ENCODE measurements at regions not wholly inside any gene's neighbourhood (a gene's known extent, or its start where the extent isn't known, plus 50 kb on each side); places are given as distances from the start of the nearest gene placed in this dataset.

- no peaks in the 10 kb centered on the region for H3K4me1 Mint-ChIP-seq
- peaks cover 23% of the 10 kb centered on the region for H3K9me3 Mint-ChIP-seq
- H3K27ac Mint-ChIP-seq: no peak overlapping the region
- ATAC-seq (no peak), DNase-seq (no peak)
- H3K4me3 Mint-ChIP-seq: no peak overlapping the region
- no peaks in the 10 kb centered on the region for H3K27me3 Mint-ChIP-seq
- no peaks in the 10 kb centered on the region for H3K36me3 Mint-ChIP-seq (ENCODE audit: low read depth)
Measured at GRCh38 chr13:74596691-74597090, 462.5 kb upstream of the KLF12 start.

- no peaks in the 10 kb centered on the region for H3K36me3 Mint-ChIP-seq (ENCODE audit: low read depth)
- no peak overlapping the region for H3K27ac Mint-ChIP-seq
- H3K4me1 Mint-ChIP-seq: no peaks in the 10 kb centered on the region
- no peak overlapping the region for H3K4me3 Mint-ChIP-seq
- ATAC-seq (no peak), DNase-seq (no peak)
- H3K9me3 Mint-ChIP-seq: peaks cover 21% of the 10 kb centered on the region
- no peaks in the 10 kb centered on the region for H3K27me3 Mint-ChIP-seq
Measured at GRCh38 chr13:74593688-74594087, 459.5 kb upstream of the KLF12 start.

- DNase-seq: no peak
- no peaks in the 10 kb centered on the region for H3K36me3 Mint-ChIP-seq (ENCODE audit: low read depth)
- peaks cover 1% of the 10 kb centered on the region for H3K27me3 Mint-ChIP-seq
- H3K27ac Mint-ChIP-seq: no peak overlapping the region
- H3K9me3 Mint-ChIP-seq: no peaks in the 10 kb centered on the region
- no peak overlapping the region for H3K4me3 Mint-ChIP-seq
- no peak for ATAC-seq
- no peaks in the 10 kb centered on the region for H3K4me1 Mint-ChIP-seq
Measured at GRCh38 chr13:74586847-74587246, 452.6 kb upstream of the KLF12 start.

GRCh38 chr13:74576420-74576819 is 442.2 kb upstream of the KLF12 start:
- Mint-ChIP-seq H3K27me3 (peaks cover 38% of the 10 kb centered on the region), H3K9me3 (no peaks in the 10 kb centered on the region), H3K36me3 (ENCODE audit: low read depth) (no peaks in the 10 kb centered on the region), H3K4me3 (peak overlapping the region; percentile 73), H3K4me1 (peaks cover 8% of the 10 kb centered on the region), H3K27ac (no peak overlapping the region)
- ATAC-seq (no peak), DNase-seq (no peak)

GRCh38 chr13:74575729-74576125 is 441.5 kb upstream of the KLF12 start:
- Mint-ChIP-seq H3K27me3 (peaks cover 42% of the 10 kb centered on the region), H3K36me3 (ENCODE audit: low read depth) (no peaks in the 10 kb centered on the region), H3K4me1 (peaks cover 8% of the 10 kb centered on the region), H3K9me3 (no peaks in the 10 kb centered on the region), H3K27ac (no peak overlapping the region), H3K4me3 (peak overlapping the region; percentile 73)
- DNase-seq (peak; percentile 57), ATAC-seq (peak; percentile 89)

- no peak overlapping the region for H3K27ac Mint-ChIP-seq
- H3K36me3 Mint-ChIP-seq (ENCODE audit: low read depth): no peaks in the 10 kb centered on the region
- peaks cover 8% of the 10 kb centered on the region for H3K4me1 Mint-ChIP-seq
- no peaks in the 10 kb centered on the region for H3K9me3 Mint-ChIP-seq
- ATAC-seq: peak; percentile 15
- H3K27me3 Mint-ChIP-seq: peaks cover 42% of the 10 kb centered on the region
- no peak for DNase-seq
- peak overlapping the region; percentile 73 for H3K4me3 Mint-ChIP-seq
Measured at GRCh38 chr13:74574964-74575728, 440.9 kb upstream of the KLF12 start.

GRCh38 chr13:74573654-74574053 is 439.4 kb upstream of the KLF12 start:
- ATAC-seq (no peak), DNase-seq (peak; percentile 18)
- no peak overlapping the region for H3K27ac Mint-ChIP-seq
- H3K4me3 Mint-ChIP-seq: no peak overlapping the region
- H3K9me3 Mint-ChIP-seq: no peaks in the 10 kb centered on the region
- H3K4me1 Mint-ChIP-seq: peaks cover 8% of the 10 kb centered on the region
- no peaks in the 10 kb centered on the region for H3K36me3 Mint-ChIP-seq (ENCODE audit: low read depth)
- H3K27me3 Mint-ChIP-seq: peaks cover 42% of the 10 kb centered on the region

- Mint-ChIP-seq H3K27me3 (peaks cover 41% of the 10 kb centered on the region), H3K36me3 (ENCODE audit: low read depth) (no peaks in the 10 kb centered on the region), H3K4me1 (peaks cover 8% of the 10 kb centered on the region), H3K27ac (no peak overlapping the region), H3K9me3 (no peaks in the 10 kb centered on the region), H3K4me3 (no peak overlapping the region)
- no peak for ATAC-seq
- no peak for DNase-seq
Measured at GRCh38 chr13:74571811-74572210, 437.6 kb upstream of the KLF12 start.

GRCh38 chr13:74570834-74571233 is 436.6 kb upstream of the KLF12 start:
- Mint-ChIP-seq H3K36me3 (ENCODE audit: low read depth) (no peaks in the 10 kb centered on the region), H3K9me3 (no peaks in the 10 kb centered on the region), H3K4me3 (no peak overlapping the region), H3K4me1 (peaks cover 8% of the 10 kb centered on the region), H3K27ac (no peak overlapping the region), H3K27me3 (peaks cover 31% of the 10 kb centered on the region)
- ATAC-seq (no peak), DNase-seq (no peak)

GRCh38 chr13:74570046-74570445 is 435.8 kb upstream of the KLF12 start:
- Mint-ChIP-seq H3K4me3 (no peak overlapping the region), H3K27ac (no peak overlapping the region), H3K4me1 (peaks cover 3% of the 10 kb centered on the region), H3K9me3 (no peaks in the 10 kb centered on the region), H3K36me3 (ENCODE audit: low read depth) (no peaks in the 10 kb centered on the region), H3K27me3 (peaks cover 28% of the 10 kb centered on the region)
- DNase-seq (no peak), ATAC-seq (no peak)

GRCh38 chr13:74569251-74569650 is 435.0 kb upstream of the KLF12 start:
- H3K4me3 Mint-ChIP-seq: no peak overlapping the region
- no peak for DNase-seq
- no peak overlapping the region for H3K27ac Mint-ChIP-seq
- peaks cover 21% of the 10 kb centered on the region for H3K27me3 Mint-ChIP-seq
- ATAC-seq: no peak
- no peaks in the 10 kb centered on the region for H3K36me3 Mint-ChIP-seq (ENCODE audit: low read depth)
- no peaks in the 10 kb centered on the region for H3K9me3 Mint-ChIP-seq
- no peaks in the 10 kb centered on the region for H3K4me1 Mint-ChIP-seq

GRCh38 chr13:74567485-74567884 is 433.3 kb upstream of the KLF12 start:
- no peaks in the 10 kb centered on the region for H3K36me3 Mint-ChIP-seq (ENCODE audit: low read depth)
- H3K4me1 Mint-ChIP-seq: no peaks in the 10 kb centered on the region
- H3K4me3 Mint-ChIP-seq: no peak overlapping the region
- H3K27ac Mint-ChIP-seq: no peak overlapping the region
- H3K27me3 Mint-ChIP-seq: peaks cover 13% of the 10 kb centered on the region
- DNase-seq (no peak), ATAC-seq (no peak)
- H3K9me3 Mint-ChIP-seq: no peaks in the 10 kb centered on the region

GRCh38 chr13:74562381-74562780 is 428.2 kb upstream of the KLF12 start:
- DNase-seq: no peak
- no peaks in the 10 kb centered on the region for H3K36me3 Mint-ChIP-seq (ENCODE audit: low read depth)

GRCh38 chr13:74561155-74561554 is 427.0 kb upstream of the KLF12 start:
- no peak overlapping the region for H3K27ac Mint-ChIP-seq
- H3K4me3 Mint-ChIP-seq: no peak overlapping the region
- H3K9me3 Mint-ChIP-seq: no peaks in the 10 kb centered on the region
- H3K36me3 Mint-ChIP-seq (ENCODE audit: low read depth): no peaks in the 10 kb centered on the region
- peaks cover 1% of the 10 kb centered on the region for H3K4me1 Mint-ChIP-seq
- ATAC-seq: no peak
- peaks cover 3% of the 10 kb centered on the region for H3K27me3 Mint-ChIP-seq
- no peak for DNase-seq

More at GRCh38 chr13:74562381-74562780, 428.2 kb upstream of the KLF12 start:
- Mint-ChIP-seq H3K4me3 (no peak overlapping the region), H3K4me1 (peaks cover 1% of the 10 kb centered on the region), H3K27me3 (peaks cover 7% of the 10 kb centered on the region), H3K27ac (no peak overlapping the region), H3K9me3 (no peaks in the 10 kb centered on the region)
- no peak for ATAC-seq

GRCh38 chr13:74560325-74560724 is 426.1 kb upstream of the KLF12 start:
- ATAC-seq (no peak), DNase-seq (no peak)
- Mint-ChIP-seq H3K27ac (no peak overlapping the region), H3K36me3 (ENCODE audit: low read depth) (no peaks in the 10 kb centered on the region), H3K4me1 (peaks cover 1% of the 10 kb centered on the region), H3K9me3 (no peaks in the 10 kb centered on the region), H3K27me3 (no peaks in the 10 kb centered on the region), H3K4me3 (no peak overlapping the region)

GRCh38 chr13:74557870-74558269 is 423.7 kb upstream of the KLF12 start:
- no peak overlapping the region for H3K4me3 Mint-ChIP-seq

More at GRCh38 chr13:74557870-74558269, 423.7 kb upstream of the KLF12 start:
- Mint-ChIP-seq H3K9me3 (no peaks in the 10 kb centered on the region), H3K27ac (no peak overlapping the region), H3K27me3 (no peaks in the 10 kb centered on the region), H3K4me1 (peaks cover 1% of the 10 kb centered on the region), H3K36me3 (ENCODE audit: low read depth) (no peaks in the 10 kb centered on the region)
- ATAC-seq: no peak
- no peak for DNase-seq
